PC-9 (cell line): ENCODE measurements at regions not wholly inside any gene's neighbourhood (a gene's known extent, or its start where the extent isn't known, plus 50 kb on each side); places are given as distances from the start of the nearest gene placed in this dataset.

ENCODE experiments used
- EZH2 ChIP-seq: fragments of 200-600 bp; sonication (generic); IDR thresholded peaks from 2 replicates; pipeline ENCODE4 v1.8.0; 2017; ENCODE audit warnings: antibody characterized with exemption, low read depth
- TF ChIP-seq, protein P1 (sequence below): fragments of 200-600 bp; sonication (generic); conservative IDR thresholded peaks from 2 replicates; pipeline ENCODE4 v1.6.1; 2017; ENCODE audit warnings: mixed run types, antibody characterized with exemption, mild to moderate bottlenecking, moderate library complexity

DNA sequence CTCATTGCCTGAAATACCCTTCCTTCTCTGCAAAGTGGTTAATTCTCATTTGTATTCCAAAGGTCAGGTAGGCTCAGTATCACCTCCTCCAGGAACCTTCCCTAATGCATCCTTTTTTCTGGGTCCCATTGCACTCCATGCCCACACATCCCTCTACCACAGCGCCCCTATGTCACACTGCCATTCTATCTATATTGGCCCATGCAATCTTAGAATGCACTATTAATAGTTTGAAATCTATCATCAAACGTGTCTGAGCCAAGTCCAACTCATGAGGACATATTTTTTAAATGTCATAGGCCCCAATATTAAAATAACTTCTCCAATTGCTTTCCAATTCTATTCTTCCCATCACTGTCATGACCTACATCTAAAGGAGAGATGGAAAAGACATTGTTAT, 495.1 kb downstream of the SOX6 start:
- TF ChIP-seq, protein P1, sequence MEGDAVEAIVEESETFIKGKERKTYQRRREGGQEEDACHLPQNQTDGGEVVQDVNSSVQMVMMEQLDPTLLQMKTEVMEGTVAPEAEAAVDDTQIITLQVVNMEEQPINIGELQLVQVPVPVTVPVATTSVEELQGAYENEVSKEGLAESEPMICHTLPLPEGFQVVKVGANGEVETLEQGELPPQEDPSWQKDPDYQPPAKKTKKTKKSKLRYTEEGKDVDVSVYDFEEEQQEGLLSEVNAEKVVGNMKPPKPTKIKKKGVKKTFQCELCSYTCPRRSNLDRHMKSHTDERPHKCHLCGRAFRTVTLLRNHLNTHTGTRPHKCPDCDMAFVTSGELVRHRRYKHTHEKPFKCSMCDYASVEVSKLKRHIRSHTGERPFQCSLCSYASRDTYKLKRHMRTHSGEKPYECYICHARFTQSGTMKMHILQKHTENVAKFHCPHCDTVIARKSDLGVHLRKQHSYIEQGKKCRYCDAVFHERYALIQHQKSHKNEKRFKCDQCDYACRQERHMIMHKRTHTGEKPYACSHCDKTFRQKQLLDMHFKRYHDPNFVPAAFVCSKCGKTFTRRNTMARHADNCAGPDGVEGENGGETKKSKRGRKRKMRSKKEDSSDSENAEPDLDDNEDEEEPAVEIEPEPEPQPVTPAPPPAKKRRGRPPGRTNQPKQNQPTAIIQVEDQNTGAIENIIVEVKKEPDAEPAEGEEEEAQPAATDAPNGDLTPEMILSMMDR: no peak
- no peak for TF ChIP-seq EZH2
